GM23338 (cell line): ENCODE measurements at regions not wholly inside any gene's neighbourhood (a gene's known extent, or its start where the extent isn't known, plus 50 kb on each side); places are given as distances from the start of the nearest gene placed in this dataset.

Source experiments
- ATAC-seq: fragments of 200-7000 bp; cut with Tn5 transposase; 3 replicates; pipeline ENCODE4 v1.9.1; 2020
- DNase-seq: peaks from one replicate; pipeline ENCODE4 v3.0.0-alpha.2; 2015; ENCODE audit warnings: low spot score
- H2AFZ ChIP-seq: fragments of 200-600 bp; sonication (generic); 2 replicates; pipeline ENCODE4 v1.8.0; 2016; ENCODE audit warnings: antibody characterized with exemption, mild to moderate bottlenecking, moderate library complexity
- H3F3A ChIP-seq: fragments of 200-600 bp; sonication (generic); replicated peaks from 2 replicates; pipeline ENCODE4 v1.8.0; 2017; ENCODE audit warnings: antibody characterized with exemption, mixed run types, low read depth
- H3K27ac ChIP-seq: fragments of 200-600 bp; sonication (generic); 2 replicates; pipeline ENCODE4 v1.6.1; 2016; ENCODE audit warnings: low read depth
- H3K27me3 ChIP-seq: fragments of 200-600 bp; sonication (generic); 2 replicates; pipeline ENCODE4 v1.8.0; 2016; ENCODE audit warnings: mild to moderate bottlenecking, mixed run types, moderate library complexity; ENCODE audit not compliant: insufficient read depth
- H3K36me3 ChIP-seq: fragments of 200-600 bp; sonication (generic); 2 replicates; pipeline ENCODE4 v1.8.0; 2016; ENCODE audit warnings: mild to moderate bottlenecking; ENCODE audit not compliant: insufficient read depth
- H3K4me1 ChIP-seq: fragments of 200-600 bp; sonication (generic); 2 replicates; pipeline ENCODE4 v1.8.0; 2016; ENCODE audit warnings: mild to moderate bottlenecking, moderate library complexity; ENCODE audit not compliant: insufficient read depth
- H3K4me2 ChIP-seq: fragments of 200-600 bp; sonication (generic); 2 replicates; pipeline ENCODE4 v1.7.1; 2017; ENCODE audit warnings: mixed run types
- H3K4me3 ChIP-seq: fragments of 200-600 bp; sonication (generic); 2 replicates; pipeline ENCODE4 v1.6.1; 2016; ENCODE audit warnings: mixed run types
- H3K79me2 ChIP-seq: fragments of 200-600 bp; sonication (generic); replicated peaks from 2 replicates; pipeline ENCODE4 v1.8.0; 2017; ENCODE audit warnings: mild to moderate bottlenecking; ENCODE audit not compliant: insufficient read depth
- H3K9me2 ChIP-seq: fragments of 200-600 bp; sonication (generic); 2 replicates; pipeline ENCODE4 v1.8.0; 2017; ENCODE audit not compliant: insufficient read depth
- H4K20me1 ChIP-seq: fragments of 200-600 bp; sonication (generic); replicated peaks from 2 replicates; pipeline ENCODE4 v1.8.0; 2017; ENCODE audit warnings: mild to moderate bottlenecking; ENCODE audit not compliant: insufficient read depth
- H3K27ac Mint-ChIP-seq: 2 replicates; pipeline ENCODE4 v1.8.0; 2020; ENCODE audit warnings: inconsistent platforms, mild to moderate bottlenecking, moderate library complexity, mixed read lengths
- H3K27me3 Mint-ChIP-seq: 3 replicates; pipeline ENCODE4 v1.8.0; 2022; ENCODE audit warnings: low read depth, mild to moderate bottlenecking, moderate library complexity, mixed read lengths, inconsistent platforms; ENCODE audit not compliant: insufficient read depth, poor library complexity
- H3K36me3 Mint-ChIP-seq: 3 replicates; pipeline ENCODE4 v1.8.0; 2021; ENCODE audit warnings: low read depth, mild to moderate bottlenecking, inconsistent platforms, moderate library complexity, mixed read lengths
- H3K4me1 Mint-ChIP-seq: 3 replicates; pipeline ENCODE4 v1.8.0; 2020; ENCODE audit warnings: mild to moderate bottlenecking, inconsistent platforms, mixed read lengths
- H3K4me3 Mint-ChIP-seq: 3 replicates; pipeline ENCODE4 v1.8.0; 2021; ENCODE audit warnings: moderate library complexity, mild to moderate bottlenecking, inconsistent platforms, mixed read lengths
- H3K9me3 Mint-ChIP-seq: 3 replicates; pipeline ENCODE4 v1.8.0; 2020; ENCODE audit warnings: moderate library complexity, mild to moderate bottlenecking, inconsistent platforms, mixed read lengths
- EZH2phosphoT487 ChIP-seq: fragments of 200-600 bp; sonication (generic); IDR thresholded peaks from one replicate; pipeline ENCODE4 v1.8.1; 2018; ENCODE audit warnings: antibody characterized with exemption; ENCODE audit not compliant: unreplicated experiment
- JUNB ChIP-seq: IDR thresholded peaks from one replicate; pipeline ENCODE4 v1.6.1; 2016; ENCODE audit warnings: antibody characterized with exemption; ENCODE audit not compliant: unreplicated experiment
- NANOG ChIP-seq: IDR thresholded peaks from 2 replicates; pipeline ENCODE4 v1.6.1; 2016; ENCODE audit warnings: antibody characterized with exemption, borderline replicate concordance
- STAT1 ChIP-seq: IDR thresholded peaks from one replicate; pipeline ENCODE4 v1.6.1; 2016; ENCODE audit warnings: antibody characterized with exemption; ENCODE audit not compliant: unreplicated experiment
- TF ChIP-seq, protein P1 (sequence below): fragments of 250-450 bp; sonication (Bioruptor Pico); IDR thresholded peaks from 2 replicates; pipeline ENCODE4 v1.5.0; 2020; ENCODE audit warnings: mild to moderate bottlenecking, moderate library complexity

DNA sequence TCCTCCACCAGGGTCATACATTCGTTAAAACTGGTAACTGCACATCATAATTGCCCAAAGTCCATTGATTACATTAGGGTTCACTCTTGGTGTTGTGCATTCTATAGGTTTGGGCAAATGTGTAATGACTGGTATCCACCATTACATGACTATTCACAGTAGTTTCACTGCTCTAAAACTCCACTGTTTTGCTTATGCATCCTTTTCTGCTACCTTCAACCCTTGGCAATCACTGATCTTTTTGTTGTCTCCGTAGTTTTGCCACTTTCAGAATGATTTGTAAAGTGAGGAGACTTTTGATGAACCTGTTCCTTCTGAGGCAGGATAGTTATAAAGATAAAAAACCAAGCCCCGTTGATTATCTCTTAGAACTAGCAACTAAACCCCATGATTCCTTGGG, 187.3 kb upstream of the MCHR2 start (continued):
- TF ChIP-seq, protein P1, sequence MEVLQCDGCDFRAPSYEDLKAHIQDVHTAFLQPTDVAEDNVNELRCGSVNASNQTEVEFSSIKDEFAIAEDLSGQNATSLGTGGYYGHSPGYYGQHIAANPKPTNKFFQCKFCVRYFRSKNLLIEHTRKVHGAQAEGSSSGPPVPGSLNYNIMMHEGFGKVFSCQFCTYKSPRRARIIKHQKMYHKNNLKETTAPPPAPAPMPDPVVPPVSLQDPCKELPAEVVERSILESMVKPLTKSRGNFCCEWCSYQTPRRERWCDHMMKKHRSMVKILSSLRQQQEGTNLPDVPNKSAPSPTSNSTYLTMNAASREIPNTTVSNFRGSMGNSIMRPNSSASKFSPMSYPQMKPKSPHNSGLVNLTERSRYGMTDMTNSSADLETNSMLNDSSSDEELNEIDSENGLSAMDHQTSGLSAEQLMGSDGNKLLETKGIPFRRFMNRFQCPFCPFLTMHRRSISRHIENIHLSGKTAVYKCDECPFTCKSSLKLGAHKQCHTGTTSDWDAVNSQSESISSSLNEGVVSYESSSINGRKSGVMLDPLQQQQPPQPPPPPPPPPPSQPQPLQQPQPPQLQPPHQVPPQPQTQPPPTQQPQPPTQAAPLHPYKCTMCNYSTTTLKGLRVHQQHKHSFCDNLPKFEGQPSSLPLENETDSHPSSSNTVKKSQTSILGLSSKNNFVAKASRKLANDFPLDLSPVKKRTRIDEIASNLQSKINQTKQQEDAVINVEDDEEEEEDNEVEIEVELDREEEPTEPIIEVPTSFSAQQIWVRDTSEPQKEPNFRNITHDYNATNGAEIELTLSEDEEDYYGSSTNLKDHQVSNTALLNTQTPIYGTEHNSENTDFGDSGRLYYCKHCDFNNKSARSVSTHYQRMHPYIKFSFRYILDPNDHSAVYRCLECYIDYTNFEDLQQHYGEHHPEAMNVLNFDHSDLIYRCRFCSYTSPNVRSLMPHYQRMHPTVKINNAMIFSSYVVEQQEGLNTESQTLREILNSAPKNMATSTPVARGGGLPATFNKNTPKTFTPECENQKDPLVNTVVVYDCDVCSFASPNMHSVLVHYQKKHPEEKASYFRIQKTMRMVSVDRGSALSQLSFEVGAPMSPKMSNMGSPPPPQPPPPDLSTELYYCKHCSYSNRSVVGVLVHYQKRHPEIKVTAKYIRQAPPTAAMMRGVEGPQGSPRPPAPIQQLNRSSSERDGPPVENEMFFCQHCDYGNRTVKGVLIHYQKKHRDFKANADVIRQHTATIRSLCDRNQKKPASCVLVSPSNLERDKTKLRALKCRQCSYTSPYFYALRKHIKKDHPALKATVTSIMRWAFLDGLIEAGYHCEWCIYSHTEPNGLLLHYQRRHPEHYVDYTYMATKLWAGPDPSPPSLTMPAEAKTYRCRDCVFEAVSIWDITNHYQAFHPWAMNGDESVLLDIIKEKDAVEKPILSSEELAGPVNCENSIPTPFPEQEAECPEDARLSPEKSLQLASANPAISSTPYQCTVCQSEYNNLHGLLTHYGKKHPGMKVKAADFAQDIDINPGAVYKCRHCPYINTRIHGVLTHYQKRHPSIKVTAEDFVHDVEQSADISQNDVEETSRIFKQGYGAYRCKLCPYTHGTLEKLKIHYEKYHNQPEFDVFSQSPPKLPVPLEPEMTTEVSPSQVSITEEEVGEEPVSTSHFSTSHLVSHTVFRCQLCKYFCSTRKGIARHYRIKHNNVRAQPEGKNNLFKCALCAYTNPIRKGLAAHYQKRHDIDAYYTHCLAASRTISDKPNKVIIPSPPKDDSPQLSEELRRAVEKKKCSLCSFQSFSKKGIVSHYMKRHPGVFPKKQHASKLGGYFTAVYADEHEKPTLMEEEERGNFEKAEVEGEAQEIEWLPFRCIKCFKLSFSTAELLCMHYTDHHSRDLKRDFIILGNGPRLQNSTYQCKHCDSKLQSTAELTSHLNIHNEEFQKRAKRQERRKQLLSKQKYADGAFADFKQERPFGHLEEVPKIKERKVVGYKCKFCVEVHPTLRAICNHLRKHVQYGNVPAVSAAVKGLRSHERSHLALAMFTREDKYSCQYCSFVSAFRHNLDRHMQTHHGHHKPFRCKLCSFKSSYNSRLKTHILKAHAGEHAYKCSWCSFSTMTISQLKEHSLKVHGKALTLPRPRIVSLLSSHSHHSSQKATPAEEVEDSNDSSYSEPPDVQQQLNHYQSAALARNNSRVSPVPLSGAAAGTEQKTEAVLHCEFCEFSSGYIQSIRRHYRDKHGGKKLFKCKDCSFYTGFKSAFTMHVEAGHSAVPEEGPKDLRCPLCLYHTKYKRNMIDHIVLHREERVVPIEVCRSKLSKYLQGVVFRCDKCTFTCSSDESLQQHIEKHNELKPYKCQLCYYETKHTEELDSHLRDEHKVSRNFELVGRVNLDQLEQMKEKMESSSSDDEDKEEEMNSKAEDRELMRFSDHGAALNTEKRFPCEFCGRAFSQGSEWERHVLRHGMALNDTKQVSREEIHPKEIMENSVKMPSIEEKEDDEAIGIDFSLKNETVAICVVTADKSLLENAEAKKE = no peak

DNA sequence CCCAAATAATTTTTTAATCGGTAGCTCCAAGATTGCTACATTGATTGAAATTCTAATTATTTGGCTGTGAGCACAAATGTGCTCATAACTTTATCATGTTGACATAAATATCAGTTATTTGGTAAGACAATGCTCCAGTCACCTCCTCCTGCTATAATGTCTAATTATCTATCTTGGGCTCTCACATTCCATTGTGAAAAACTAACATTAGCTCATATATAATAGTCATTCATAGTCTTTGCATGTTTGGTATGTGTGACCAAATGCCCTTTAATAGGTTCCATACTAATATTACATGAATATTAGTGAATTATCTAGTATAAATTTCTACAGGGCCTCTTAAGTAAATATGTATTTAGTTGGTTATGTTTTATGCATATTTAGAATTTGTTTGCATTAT, 185.6 kb upstream of the MCHR2 start:
- Mint-ChIP-seq H3K36me3 (no peaks in the 10 kb centered on the region), H3K27ac (no peak overlapping the region), H3K27me3 (peaks cover 2% of the 10 kb centered on the region), H3K9me3 (no peaks in the 10 kb centered on the region), H3K4me1 (peaks cover 22% of the 10 kb centered on the region), H3K4me3 (no peak overlapping the region)
- no peak overlapping the region for H3K4me3 ChIP-seq
- TF ChIP-seq JUNB (no peak), EZH2phosphoT487 (no peak), NANOG (no peak), STAT1 (no peak)
- no peaks in the 10 kb centered on the region for H3K79me2 ChIP-seq
- no peaks in the 10 kb centered on the region for H3F3A ChIP-seq
- H3K27me3 ChIP-seq = no peaks in the 10 kb centered on the region
- no peaks in the 10 kb centered on the region for H3K36me3 ChIP-seq
- ATAC-seq = no peak
- H3K4me1 ChIP-seq = peaks cover 13% of the 10 kb centered on the region
- H4K20me1 ChIP-seq = no peaks in the 10 kb centered on the region
- H3K4me2 ChIP-seq = no peak overlapping the region
- H3K27ac ChIP-seq = no peak overlapping the region
- H2AFZ ChIP-seq = no peak overlapping the region
- no peak for DNase-seq
- no peaks in the 10 kb centered on the region for H3K9me2 ChIP-seq

DNA sequence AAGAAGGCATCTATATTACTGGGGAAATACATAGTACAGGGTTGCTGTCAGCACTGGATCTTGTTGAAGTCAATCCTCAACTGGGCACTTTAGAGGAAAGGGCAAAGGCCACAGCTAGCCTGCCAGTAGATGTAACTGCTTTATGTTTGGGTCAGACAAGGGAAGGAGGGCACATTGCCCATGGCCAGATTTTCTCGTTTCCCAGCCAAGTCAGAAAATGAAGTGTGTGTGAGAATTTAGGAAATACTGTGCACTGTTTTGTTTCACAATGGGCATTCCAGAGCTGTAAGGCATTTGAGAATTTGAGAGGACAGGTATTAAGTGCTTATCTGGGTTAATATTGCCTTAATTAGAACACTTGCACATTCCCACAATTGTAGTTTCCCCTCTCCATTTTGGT, 183.9 kb upstream of the MCHR2 start:
- no peaks in the 10 kb centered on the region for H3K36me3 ChIP-seq
- Mint-ChIP-seq H3K27ac (no peak overlapping the region), H3K9me3 (no peaks in the 10 kb centered on the region), H3K4me1 (peaks cover 28% of the 10 kb centered on the region), H3K27me3 (no peaks in the 10 kb centered on the region), H3K4me3 (no peak overlapping the region), H3K36me3 (no peaks in the 10 kb centered on the region)
- H3K4me3 ChIP-seq = no peak overlapping the region
- peaks cover 13% of the 10 kb centered on the region for H3K4me1 ChIP-seq
- no peaks in the 10 kb centered on the region for H3K9me2 ChIP-seq
- H3K27ac ChIP-seq = no peak overlapping the region
- H4K20me1 ChIP-seq = no peaks in the 10 kb centered on the region
- H3F3A ChIP-seq = no peaks in the 10 kb centered on the region
- no peaks in the 10 kb centered on the region for H3K79me2 ChIP-seq
- no peak overlapping the region for H3K4me2 ChIP-seq
- DNase-seq (no peak), ATAC-seq (no peak)
- no peaks in the 10 kb centered on the region for H3K27me3 ChIP-seq
- no peak overlapping the region for H2AFZ ChIP-seq
- TF ChIP-seq, protein P1 = no peak
